GM23338 (cell line): ENCODE measurements at regions not wholly inside any gene's neighbourhood (a gene's known extent, or its start where the extent isn't known, plus 50 kb on each side); places are given as distances from the start of the nearest gene placed in this dataset.

ENCODE experiments used
- CREB1 ChIP-seq: fragments of 250-450 bp; sonication (Bioruptor Pico); IDR thresholded peaks from 2 replicates; pipeline ENCODE4 v1.5.0; 2020; ENCODE audit warnings: low read depth, mild to moderate bottlenecking, moderate library complexity
- CTCF ChIP-seq, 2 experiments: fragments of 200-600 bp in 1 of 2; sonication (generic) in 1 of 2; conservative IDR thresholded peaks; 2 replicates each; pipeline versions ENCODE4 v1.5.1 to v1.6.1; 2016 to 2017; ENCODE audit warnings: antibody characterized with exemption in 2 of 2, low read depth in 2 of 2, mild to moderate bottlenecking in 2 of 2, moderate library complexity in 1 of 2
- EZH2 ChIP-seq: fragments of 200-600 bp; sonication (generic); IDR thresholded peaks from one replicate; pipeline ENCODE4 v1.8.0; 2017; ENCODE audit warnings: antibody characterized with exemption, mild to moderate bottlenecking, low read depth; ENCODE audit not compliant: unreplicated experiment
- EZH2phosphoT487 ChIP-seq: fragments of 200-600 bp; sonication (generic); IDR thresholded peaks from one replicate; pipeline ENCODE4 v1.8.1; 2018; ENCODE audit warnings: antibody characterized with exemption; ENCODE audit not compliant: unreplicated experiment
- JUNB ChIP-seq: IDR thresholded peaks from one replicate; pipeline ENCODE4 v1.6.1; 2016; ENCODE audit warnings: antibody characterized with exemption; ENCODE audit not compliant: unreplicated experiment
- NANOG ChIP-seq: IDR thresholded peaks from 2 replicates; pipeline ENCODE4 v1.6.1; 2016; ENCODE audit warnings: antibody characterized with exemption, borderline replicate concordance
- POLR2AphosphoS5 ChIP-seq: IDR thresholded peaks from 2 replicates; pipeline ENCODE4 v1.6.1; 2016; ENCODE audit warnings: antibody characterized with exemption, low read depth
- REST ChIP-seq: IDR thresholded peaks from one replicate; pipeline ENCODE4 v1.6.1; 2018; ENCODE audit warnings: antibody characterized with exemption; ENCODE audit not compliant: unreplicated experiment

GRCh38 chr1:184310157-184310819 is 76.5 kb upstream of the C1orf21 start:
- TF ChIP-seq CTCF (conservative IDR thresholded peaks at IDR 0.05; ENCODE audit: low read depth in 2 of 2): peak; percentile 14 to 57; a peak in 3 of 4 replicates
- no peak for TF ChIP-seq NANOG
- TF ChIP-seq JUNB: no peak
- TF ChIP-seq REST: no peak
- TF ChIP-seq EZH2: no peak
- no peak for TF ChIP-seq POLR2AphosphoS5
- no peak for TF ChIP-seq EZH2phosphoT487
- no peak for TF ChIP-seq CREB1 (CRISPR knock-in tag)
